HG03469 (cell line): ENCODE measurements at regions not wholly inside any gene's neighbourhood (a gene's known extent, or its start where the extent isn't known, plus 50 kb on each side); places are given as distances from the start of the nearest gene placed in this dataset.
"Not testable (repeated sequence)": the region's sequence is repeated elsewhere in the genome, so short reads cannot be mapped to it uniquely, and the experiment has no call there.

Experiments
- ATAC-seq: cut with Tn5 transposase; IDR thresholded peaks from one replicate; pipeline ENCODE4 v1.9.1; 2021; ENCODE audit warnings: mild to moderate bottlenecking, moderate library complexity, moderate number of reproducible peaks; ENCODE audit not compliant: unreplicated experiment

DNA sequence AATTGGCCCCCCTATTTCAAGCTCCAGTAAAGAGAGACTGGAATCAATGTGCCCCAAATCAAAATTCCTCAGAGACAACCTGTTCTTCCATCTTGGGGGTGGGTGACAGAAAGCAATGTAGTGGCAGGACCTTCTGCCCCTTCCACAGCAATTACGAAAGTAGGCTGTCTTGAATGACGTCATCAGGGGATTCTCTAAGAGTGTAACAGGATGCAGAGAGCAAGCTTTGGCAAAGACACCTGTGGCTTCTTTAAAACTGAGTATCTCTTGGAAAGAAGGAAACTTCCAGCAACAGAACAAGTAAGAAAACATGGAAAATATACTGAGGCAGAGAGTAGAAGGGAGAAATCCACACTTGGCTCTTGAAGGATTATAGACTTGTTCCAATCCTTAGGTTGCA is 247.6 kb upstream of the PDE4D start:
- no peak for ATAC-seq

GRCh38 chr5:60136841-60137240 is 243.3 kb upstream of the PDE4D start:
- no peak for ATAC-seq

DNA sequence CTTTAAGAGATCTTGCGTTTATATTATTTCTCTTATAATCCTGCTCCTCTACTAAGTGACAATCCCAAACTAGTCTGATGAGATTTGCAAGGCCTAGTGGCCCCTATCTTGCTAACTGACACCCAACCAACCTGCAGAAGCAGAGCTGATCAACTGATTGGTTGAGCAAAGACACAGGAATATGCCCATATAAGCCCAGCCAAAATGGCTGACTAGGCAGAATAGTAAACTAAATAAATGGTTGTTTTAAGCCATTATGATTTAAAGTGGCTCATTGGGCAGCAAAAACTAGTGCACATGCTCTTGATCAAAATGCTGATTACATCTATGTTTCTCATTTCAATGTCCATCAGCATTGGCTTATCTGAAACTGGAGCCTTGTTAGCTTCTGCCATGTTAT is 238.0 kb upstream of the PDE4D start:
- ATAC-seq: no peak

DNA sequence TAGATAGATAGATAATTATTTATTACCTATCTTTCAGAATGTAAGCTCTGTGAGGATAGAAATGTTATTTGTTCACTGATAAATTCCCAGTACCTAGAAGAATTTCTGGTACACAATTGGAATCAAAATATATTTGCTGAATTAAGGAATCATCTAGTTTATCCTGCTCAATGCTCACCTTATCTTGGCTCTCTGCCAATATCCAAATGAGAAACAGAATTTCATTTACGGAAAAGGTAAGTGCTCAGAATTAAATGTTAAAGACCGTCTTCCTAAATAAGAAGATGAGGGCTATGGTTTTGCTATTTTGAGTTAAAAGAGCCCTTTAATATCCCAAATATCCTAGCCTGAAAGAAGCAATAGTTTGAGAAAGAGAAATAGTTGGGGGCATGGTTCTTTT is 232.1 kb upstream of the PDE4D start:
- ATAC-seq: no peak

- ATAC-seq: no peak
Observed at GRCh38 chr5:60102961-60103693, 209.6 kb upstream of the PDE4D start.

GRCh38 chr5:60101573-60101972 is 208.0 kb upstream of the PDE4D start:
- no peak for ATAC-seq

DNA sequence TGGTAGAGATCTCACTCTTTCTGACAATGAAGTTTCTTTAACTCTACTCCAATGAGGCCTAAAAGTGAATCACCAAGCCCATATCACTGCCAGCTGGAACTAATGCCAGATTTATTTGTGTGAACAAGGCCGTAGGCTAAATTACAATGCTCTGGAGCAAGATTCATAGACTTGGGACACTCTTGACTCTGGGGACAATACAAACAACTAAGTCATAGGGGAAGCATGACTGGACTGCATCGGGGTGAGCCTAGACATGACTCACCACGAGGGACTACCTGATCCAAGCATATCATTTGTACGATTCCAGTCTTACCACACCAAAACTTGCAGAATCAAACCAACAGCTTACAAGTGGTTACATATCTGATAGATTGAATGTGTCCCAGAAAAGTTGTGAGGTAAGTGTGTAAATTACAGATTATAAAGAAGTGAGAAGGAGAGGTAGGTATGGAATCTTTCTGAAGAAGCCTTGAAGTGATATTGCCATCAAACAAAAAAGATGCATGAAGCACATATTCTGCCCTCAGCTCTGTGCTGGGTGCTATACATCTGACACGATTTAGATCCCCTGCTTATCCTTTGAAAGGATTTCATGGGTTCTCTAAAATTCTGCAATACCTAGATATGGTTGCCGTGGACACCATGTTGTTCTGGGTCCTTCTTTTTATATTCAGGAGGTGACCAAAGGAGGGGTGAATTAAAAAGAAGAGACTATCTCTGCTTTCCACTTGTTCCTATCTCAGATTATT is 199.3 kb upstream of the PDE4D start:
- ATAC-seq: no peak

DNA sequence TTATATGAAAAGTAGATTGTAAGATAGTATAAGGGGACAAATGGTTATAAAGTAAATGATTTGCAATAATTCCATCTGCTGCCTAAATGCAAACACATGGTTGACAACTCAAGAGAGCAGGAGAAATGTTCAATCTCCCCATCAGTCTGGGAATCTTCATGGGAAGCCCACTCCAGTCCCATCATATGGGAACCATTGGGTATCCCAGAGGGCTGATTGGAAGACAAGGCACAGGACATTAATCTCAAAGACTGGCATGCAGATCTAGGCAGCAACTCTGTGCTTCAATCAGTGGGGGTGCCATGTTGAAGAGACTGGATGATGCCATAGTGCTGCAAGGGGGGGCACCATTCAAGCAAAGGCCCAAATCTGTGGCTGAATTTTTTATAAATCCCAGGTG is 193.1 kb upstream of the PDE4D start:
- no peak for ATAC-seq

- no peak for ATAC-seq
Observed at GRCh38 chr5:60084226-60084625, 190.7 kb upstream of the PDE4D start.

DNA sequence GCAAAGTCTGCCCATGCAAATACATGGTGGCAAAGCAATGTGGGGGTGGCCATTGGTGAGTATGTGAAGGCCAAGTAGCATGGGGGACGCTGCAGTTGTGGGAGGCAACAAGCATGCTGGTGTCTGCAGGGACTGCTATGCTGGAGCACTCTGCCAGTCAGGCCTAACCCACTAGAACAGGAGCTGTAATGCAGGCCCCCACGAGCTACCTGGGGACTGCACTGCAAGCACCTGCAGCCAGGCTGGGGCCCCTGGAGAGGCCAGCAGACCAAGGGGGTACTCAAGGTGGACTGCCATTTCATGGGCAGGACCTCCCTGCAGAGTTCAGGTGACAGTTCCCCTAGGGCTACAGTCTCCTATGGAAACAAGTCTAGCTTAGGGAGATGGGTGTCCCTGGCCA is 183.8 kb upstream of the PDE4D start:
- no peak for ATAC-seq

DNA sequence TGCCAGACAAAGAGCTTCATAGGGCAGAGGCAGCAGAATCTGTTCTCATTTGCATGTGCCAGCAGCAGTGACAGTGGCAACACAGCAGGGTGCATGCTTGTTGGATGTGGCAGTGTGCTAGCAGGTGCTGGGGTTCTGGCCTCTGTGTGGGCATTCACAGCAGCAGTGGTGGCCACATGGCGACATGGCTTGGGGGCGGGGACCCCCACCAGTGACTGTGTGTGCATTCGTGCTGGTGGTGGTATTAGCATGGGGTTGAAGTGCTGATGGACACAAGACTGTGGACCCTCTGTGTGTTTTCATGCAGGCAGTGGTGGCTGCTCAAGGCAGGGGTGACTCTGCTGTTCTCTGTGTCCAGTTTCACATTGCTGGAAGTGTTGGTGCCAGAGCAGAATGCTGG is 183.2 kb upstream of the PDE4D start:
- ATAC-seq: no peak

- ATAC-seq: no peak
Observed at GRCh38 chr5:60066502-60066901, 173.0 kb upstream of the PDE4D start.

- ATAC-seq: no peak
Observed at GRCh38 chr5:60060389-60060788, 166.9 kb upstream of the PDE4D start.

DNA sequence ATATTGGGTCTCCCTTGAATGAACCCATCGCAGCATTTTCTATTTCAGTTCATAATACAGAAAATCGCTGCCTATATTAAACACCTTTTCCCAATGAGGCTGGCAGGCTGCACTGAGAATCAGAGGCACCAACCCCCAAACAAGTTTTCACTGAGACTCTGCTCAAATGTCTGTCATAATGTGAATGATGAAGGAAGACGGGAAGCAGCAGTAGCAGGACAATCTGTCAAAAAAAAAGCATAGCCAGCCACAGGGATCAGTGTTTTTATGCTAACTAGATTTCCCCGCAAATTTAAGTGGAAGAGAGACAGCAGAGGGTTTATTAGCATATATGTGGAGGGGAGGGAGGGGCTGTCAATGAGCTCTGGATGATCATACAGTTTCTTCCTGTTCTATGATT is 162.7 kb upstream of the PDE4D start:
- no peak for ATAC-seq

- no peak for ATAC-seq
Observed at GRCh38 chr5:60055168-60055567, 161.6 kb upstream of the PDE4D start.

DNA sequence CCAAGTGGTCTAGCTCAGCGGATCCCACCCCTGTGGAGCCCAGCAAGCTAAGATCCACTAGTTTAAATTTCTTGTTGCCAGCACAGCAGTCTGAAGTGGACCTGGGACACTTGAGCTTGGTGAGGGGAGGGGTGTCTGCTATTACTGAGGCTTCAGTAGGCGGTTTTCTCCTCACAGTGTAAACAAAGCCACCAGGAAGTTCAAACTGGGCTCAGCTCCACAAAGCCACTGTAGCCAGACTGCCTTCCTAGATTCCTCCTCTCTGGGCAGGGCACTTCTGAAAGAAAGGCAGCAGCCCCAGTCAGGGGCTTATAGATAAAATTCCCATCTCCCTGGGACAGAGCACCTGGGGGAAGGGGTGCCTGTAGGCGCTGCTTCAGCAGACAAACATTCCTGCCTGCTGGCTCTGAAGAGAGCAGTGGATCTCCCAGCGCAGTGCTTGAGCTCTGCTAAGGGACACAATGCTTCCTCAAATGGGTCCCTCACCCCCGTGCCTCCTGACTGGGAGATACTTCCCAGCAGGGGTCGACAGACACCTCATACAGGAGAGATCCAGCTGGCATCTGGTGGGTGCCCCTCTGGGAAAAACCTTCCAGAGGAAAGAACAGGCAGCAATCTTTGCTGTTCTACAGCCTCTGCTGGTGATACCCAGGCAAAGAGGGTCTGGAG is 148.6 kb upstream of the PDE4D start:
- not testable (repeated sequence) for ATAC-seq

GRCh38 chr5:60041508-60041907 is 148.0 kb upstream of the PDE4D start:
- not testable (repeated sequence) for ATAC-seq

GRCh38 chr5:60036192-60036938 is 142.8 kb upstream of the PDE4D start:
- no peak for ATAC-seq

DNA sequence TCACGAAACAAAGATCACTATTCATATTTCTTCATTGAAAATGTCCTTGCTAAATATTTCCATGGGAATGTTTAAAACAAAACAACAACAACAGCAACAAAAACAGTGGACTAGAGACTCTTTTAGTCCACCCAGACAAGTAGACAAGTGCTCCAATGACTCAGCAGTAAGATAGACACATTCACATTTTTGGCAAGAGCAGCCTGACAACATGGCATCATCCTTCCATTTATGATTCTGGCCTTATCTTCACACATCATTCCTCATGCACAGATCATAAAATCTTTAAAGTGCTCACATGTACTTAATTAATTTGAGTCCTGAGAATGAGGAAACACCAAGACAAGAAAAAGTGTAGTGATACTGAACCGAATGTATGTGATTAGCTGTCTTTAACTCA is 132.6 kb upstream of the PDE4D start:
- no peak for ATAC-seq

DNA sequence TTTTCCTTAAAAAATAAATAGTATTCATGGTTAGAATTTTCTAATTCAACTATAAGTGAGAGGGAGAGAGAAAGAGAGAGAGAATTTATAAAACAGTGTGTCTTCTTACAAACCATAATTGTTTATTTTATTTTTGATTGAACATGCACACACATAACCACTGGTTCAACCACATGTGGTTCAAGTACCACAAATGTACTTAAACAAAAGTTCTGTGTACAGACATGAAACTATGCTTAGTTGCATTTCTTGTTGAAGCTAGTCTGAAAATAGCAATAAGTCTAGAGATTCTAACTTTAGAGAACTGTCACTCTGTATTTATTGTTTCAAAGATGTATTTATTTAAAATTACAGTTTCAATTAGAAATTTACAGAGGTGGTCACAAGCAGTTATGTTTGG is 130.6 kb upstream of the PDE4D start:
- ATAC-seq: no peak

- no peak for ATAC-seq
Observed at GRCh38 chr5:60023255-60023654, 129.7 kb upstream of the PDE4D start.
